OCI-LY7 (cell line): ENCODE measurements at regions not wholly inside any gene's neighbourhood (a gene's known extent, or its start where the extent isn't known, plus 50 kb on each side); places are given as distances from the start of the nearest gene placed in this dataset.

Source experiments
- BruUV-seq: library from RNA; stranded (reverse); fragments of 400-500 nt; replicated peaks from 2 replicates; lab custom pipeline; 2021; lab: Mats Ljungman, UMichigan
- CTCF ChIA-PET: fragments of 300-600 bp; sonication (Branson Sonifier 250); formaldehyde crosslinking; loops from one replicate; lab custom pipeline; 2022; ENCODE audit warnings: antibody characterized with exemption; ENCODE audit not compliant: unreplicated experiment; lab: Charles Lee
- POLR2A ChIA-PET: fragments of 300-600 bp; sonication (Branson Sonifier 250); formaldehyde crosslinking; loops from one replicate; lab custom pipeline; 2022; ENCODE audit warnings: antibody characterized with exemption; lab: Charles Lee
- DNase-seq: peaks from one replicate; pipeline ENCODE4 v3.0.0-alpha.2; 2015; ENCODE audit warnings: low spot score
- H2AFZ ChIP-seq: fragments of 200-600 bp; sonication (generic), shearing (Covaris generic); 2 replicates; pipeline ENCODE4 v1.6.1; 2014; ENCODE audit warnings: mild to moderate bottlenecking, antibody characterized with exemption, low read length, moderate library complexity
- H3K27ac ChIP-seq: fragments of 200-600 bp; sonication (generic); 2 replicates; pipeline ENCODE4 v1.5.1; 2014; ENCODE audit warnings: mixed run types, low read depth, mild to moderate bottlenecking, moderate library complexity, low read length, inconsistent platforms; ENCODE audit not compliant: poor library complexity, severe bottlenecking
- H3K36me3 ChIP-seq: fragments of 200-600 bp; sonication (generic); 2 replicates; pipeline ENCODE4 v1.6.1; 2014; ENCODE audit warnings: mild to moderate bottlenecking, antibody characterized with exemption, low read length, moderate library complexity, mixed read lengths; ENCODE audit not compliant: insufficient read depth
- H3K4me1 ChIP-seq: fragments of 200-600 bp; sonication (generic); 2 replicates; pipeline ENCODE4 v1.5.1; 2014; ENCODE audit warnings: mild to moderate bottlenecking, low read length; ENCODE audit not compliant: insufficient read depth, poor library complexity, severe bottlenecking
- H3K4me2 ChIP-seq: fragments of 200-600 bp; sonication (generic); 2 replicates; pipeline ENCODE4 v1.6.1; 2014; ENCODE audit warnings: mild to moderate bottlenecking, low read length
- H3K4me3 ChIP-seq: fragments of 200-600 bp; sonication (generic); 2 replicates; pipeline ENCODE4 v1.5.1; 2014; ENCODE audit warnings: mild to moderate bottlenecking, low read depth, low read length; ENCODE audit not compliant: poor library complexity, severe bottlenecking
- H3K79me2 ChIP-seq: fragments of 200-600 bp; sonication (generic); 2 replicates; pipeline ENCODE4 v1.6.1; 2016; ENCODE audit warnings: low read depth, mild to moderate bottlenecking, low read length, moderate library complexity, mixed read lengths; ENCODE audit not compliant: insufficient read depth
- H3K9me2 ChIP-seq: fragments of 200-600 bp; sonication (generic); 2 replicates; pipeline ENCODE4 v1.6.1; 2016; ENCODE audit warnings: mild to moderate bottlenecking, low read length, mixed read lengths; ENCODE audit not compliant: insufficient read depth
- H3K9me3 ChIP-seq: fragments of 200-600 bp; sonication (generic); 2 replicates; pipeline ENCODE4 v1.6.1; 2014; ENCODE audit warnings: mild to moderate bottlenecking, mixed run types, low read length, mixed read lengths
- H4K20me1 ChIP-seq: fragments of 200-600 bp; sonication (generic); 2 replicates; pipeline ENCODE4 v1.6.1; 2014; ENCODE audit warnings: mild to moderate bottlenecking, antibody characterized with exemption, low read length, moderate library complexity, mixed read lengths; ENCODE audit not compliant: insufficient read depth
- CTCF ChIP-seq: fragments of 200-600 bp; sonication (generic); conservative IDR thresholded peaks from 2 replicates; pipeline ENCODE4 v1.5.1; 2014; ENCODE audit warnings: mild to moderate bottlenecking, antibody characterized with exemption, low read length, moderate library complexity, mixed read lengths
- EZH2phosphoT487 ChIP-seq: fragments of 200-600 bp; sonication (generic); IDR thresholded peaks from 2 replicates; pipeline ENCODE4 v1.6.1; 2018; ENCODE audit warnings: low read depth, borderline replicate concordance, mild to moderate bottlenecking, mixed run types, antibody characterized with exemption, low read length, moderate library complexity, mixed read lengths
- intact Hi-C: fragments of 100-400 bp; cut with micrococcal nuclease; formaldehyde crosslinking; loops from one replicate; pipeline ENCODE4 v1.10.0; 2022; ENCODE audit not compliant: unreplicated experiment

- Histone ChIP-seq H2AFZ (no peak overlapping the region), H4K20me1 (no peaks in the 10 kb centered on the region), H3K4me1 (no peaks in the 10 kb centered on the region), H3K4me3 (no peak overlapping the region), H3K27ac (no peak overlapping the region), H3K4me2 (no peak overlapping the region), H3K79me2 (no peaks in the 10 kb centered on the region), H3K9me3 (no peaks in the 10 kb centered on the region), H3K9me2 (no peaks in the 10 kb centered on the region), H3K36me3 (no peaks in the 10 kb centered on the region)
- no TSS peak for BruUV-seq
- TF ChIP-seq EZH2phosphoT487 = no peak
- no peak for TF ChIP-seq CTCF
- ChIA-PET POLR2A (no interaction called here), CTCF (no interaction called here)
- no peak for DNase-seq
- intact Hi-C loops = no loop called here
These were observed 79.4 kb upstream of the ARHGAP20 start for GRCh38 chr11:110791621-110792020.

GRCh38 chr11:110787680-110788079 lies 75.4 kb upstream of the ARHGAP20 start:
- intact Hi-C loops = no loop called here
- no TSS peak for BruUV-seq
- ChIA-PET CTCF (no interaction called here), POLR2A (no interaction called here)
- Histone ChIP-seq H3K4me1 (no peaks in the 10 kb centered on the region), H3K36me3 (no peaks in the 10 kb centered on the region), H4K20me1 (no peaks in the 10 kb centered on the region), H3K9me3 (no peaks in the 10 kb centered on the region), H3K27ac (no peak overlapping the region), H3K9me2 (no peaks in the 10 kb centered on the region), H3K4me3 (no peak overlapping the region), H3K79me2 (no peaks in the 10 kb centered on the region), H2AFZ (no peak overlapping the region), H3K4me2 (no peak overlapping the region)
- no peak for TF ChIP-seq CTCF
- no peak for TF ChIP-seq EZH2phosphoT487
- DNase-seq = no peak

GRCh38 chr11:110786226-110786902 lies 74.1 kb upstream of the ARHGAP20 start:
- CTCF ChIA-PET = no interaction called here
- H3K4me1 ChIP-seq = no peaks in the 10 kb centered on the region
- BruUV-seq = no TSS peak

More at GRCh38 chr11:110786226-110786902, 74.1 kb upstream of the ARHGAP20 start:
- Histone ChIP-seq H3K79me2 (no peaks in the 10 kb centered on the region), H3K36me3 (no peaks in the 10 kb centered on the region), H3K9me3 (no peaks in the 10 kb centered on the region), H3K4me2 (no peak overlapping the region), H4K20me1 (no peaks in the 10 kb centered on the region), H2AFZ (no peak overlapping the region), H3K4me3 (no peak overlapping the region), H3K27ac (no peak overlapping the region), H3K9me2 (no peaks in the 10 kb centered on the region)
- DNase-seq = no peak
- TF ChIP-seq EZH2phosphoT487 (no peak), CTCF (no peak)
- POLR2A ChIA-PET = interaction anchor here (1.0 kb wide), 1 partner anchor 9 kb away, joined by 3 read pairs; no protein-coding TSS in a partner anchor
- intact Hi-C loops = no loop called here
